ENCODE measurements at regions not wholly inside any gene's neighbourhood (a gene's known extent, or its start where the extent isn't known, plus 50 kb on each side); places are given as distances from the start of the nearest gene placed in this dataset.

GRCh38 chr13:38520041-38520440 lies 166.8 kb upstream of the FREM2 start (continued):
- TF ChIP-seq REST (IDR thresholded peaks at IDR 0.05; ENCODE audit: low read depth) = no peak
- no peak for TF ChIP-seq ATF3 (IDR thresholded peaks at IDR 0.05)
- no peak for TF ChIP-seq RAD21 (IDR thresholded peaks at IDR 0.05; ENCODE audit: low read depth)
- no peak for TF ChIP-seq POLR2A (IDR thresholded peaks at IDR 0.05; ENCODE audit: borderline replicate concordance, extremely low read depth, insufficient read depth, insufficient read length)
- no peak for TF ChIP-seq SRF (IDR thresholded peaks at IDR 0.05; ENCODE audit: low read depth)
- no peak for TF ChIP-seq EGR1 (IDR thresholded peaks at IDR 0.05; ENCODE audit: low read depth)
- no peak for TF ChIP-seq YY1 (IDR thresholded peaks at IDR 0.05; ENCODE audit: extremely low read depth, insufficient replicate concordance, low read depth, low read length)

GRCh38 chr13:38527140-38527539 lies 159.7 kb upstream of the FREM2 start:
- Histone ChIP-seq H3K4me3 (replicated peaks in 1 of 2; ENCODE audit: low read depth in 1 of 2, low read length in 2 of 2) (no peak overlapping the region), H3K79me2 (ENCODE audit: insufficient read depth, low read length) (no peaks in the 10 kb centered on the region), H2AFZ (ENCODE audit: low read depth, low read length, poor library complexity, severe bottlenecking) (no peak overlapping the region), H4K20me1 (ENCODE audit: insufficient read depth) (no peaks in the 10 kb centered on the region), H3K9me2 (ENCODE audit: insufficient read depth) (no peaks in the 10 kb centered on the region), H3K27ac (ENCODE audit: low read depth, low read length) (no peak overlapping the region), H3K4me2 (ENCODE audit: low read length) (no peak overlapping the region), H3K36me3 (ENCODE audit: control insufficient read depth in 1 of 2, insufficient read depth in 2 of 2, low read length in 2 of 2) (no peaks in the 10 kb centered on the region), H3K4me1 (ENCODE audit: control insufficient read depth in 1 of 2, insufficient read depth in 2 of 2, low read length in 2 of 2) (no peaks in the 10 kb centered on the region), H3K27me3 (ENCODE audit: insufficient read depth, low read length) (no peaks in the 10 kb centered on the region), H3K9me3 (ENCODE audit: control insufficient read depth in 1 of 2, insufficient read depth in 1 of 2, low read depth in 1 of 2, low read length in 2 of 2) (peaks cover 0 to 16% of the 10 kb centered on the region in 2 experiments; a peak in 1 of 4 replicates), H3K9ac (ENCODE audit: low read length) (no peak overlapping the region)
- ATAC-seq (no peak), DNase-seq (ENCODE audit: low read depth, low spot score) (no peak)
- TF ChIP-seq SP1 (IDR thresholded peaks at IDR 0.05; ENCODE audit: low read depth) (no peak), FOSL1 (IDR thresholded peaks at IDR 0.05; ENCODE audit: low read depth) (no peak), SRF (IDR thresholded peaks at IDR 0.05; ENCODE audit: low read depth) (no peak), ELF1 (IDR thresholded peaks at IDR 0.05; ENCODE audit: borderline replicate concordance, low read depth) (no peak), ZFX (IDR thresholded peaks at IDR 0.05) (no peak), EGR1 (IDR thresholded peaks at IDR 0.05; ENCODE audit: low read depth) (no peak), CEBPB (IDR thresholded peaks at IDR 0.05; ENCODE audit: low read depth) (no peak), EZH2 (IDR thresholded peaks at IDR 0.05) (no peak), SIN3A (IDR thresholded peaks at IDR 0.05; ENCODE audit: low read depth) (no peak), POLR2AphosphoS5 (IDR thresholded peaks at IDR 0.05; ENCODE audit: low read depth, low read length) (no peak), REST (IDR thresholded peaks at IDR 0.05; ENCODE audit: low read depth) (no peak), RAD21 (IDR thresholded peaks at IDR 0.05; ENCODE audit: low read depth) (no peak), POLR2A (IDR thresholded peaks at IDR 0.05; ENCODE audit: borderline replicate concordance, extremely low read depth, insufficient read depth, insufficient read length) (no peak), EZH2phosphoT487 (IDR thresholded peaks at IDR 0.05; ENCODE audit: borderline replicate concordance) (no peak), YY1 (IDR thresholded peaks at IDR 0.05; ENCODE audit: extremely low read depth, insufficient replicate concordance, low read depth, low read length) (no peak), MAX (IDR thresholded peaks at IDR 0.05) (no peak)
- POLR2A ChIA-PET = no interaction called here
- CTCF ChIA-PET = no interaction called here
- BruUV-seq (replicated peaks) = no TSS peak
- intact Hi-C loops (cut with micrococcal nuclease) = no loop called here
- RAD21 ChIA-PET (ENCODE audit: low non-redundant PET in 1 of 2, low total read pairs in 2 of 2, uncharacterized antibody in 2 of 2, unreplicated experiment in 2 of 2) = no interaction called here

All from HCT116 (cell line).